H1 (cell line): ENCODE measurements at regions not wholly inside any gene's neighbourhood (a gene's known extent, or its start where the extent isn't known, plus 50 kb on each side); places are given as distances from the start of the nearest gene placed in this dataset.

ENCODE experiments used
- CTCF ChIA-PET: fragments of 300-600 bp; sonication (Branson Sonifier 250); formaldehyde crosslinking; loops from one replicate; lab custom pipeline; 2021; ENCODE audit not compliant: partially characterized antibody; lab: Charles Lee
- POLR2A ChIA-PET: fragments of 300-600 bp; sonication (Branson Sonifier 250); formaldehyde crosslinking; loops from one replicate; lab custom pipeline; 2021; ENCODE audit warnings: inconsistent platforms; ENCODE audit not compliant: partially characterized antibody; lab: Charles Lee
- DNase-seq, 2 experiments: peaks; one replicate each; pipeline versions ENCODE4 v3.0.0 to v3.0.0-alpha.2; 2010 to 2022; ENCODE audit warnings: low spot score in 2 of 2, low read depth in 1 of 2, mixed read lengths in 1 of 2
- FAIRE-seq: peaks from 2 replicates; lab custom pipeline; 2011; peaks lifted over from hg19 to GRCh38; lab: Jason Lieb, UNC
- H2AFZ ChIP-seq: 2 replicates; pipeline ENCODE4 v1.8.1; 2012; ENCODE audit warnings: low read length, inconsistent platforms
- H2AK5ac ChIP-seq: 2 replicates; pipeline ENCODE4 v1.6.1; 2013; ENCODE audit warnings: low read depth, low read length
- H2BK120ac ChIP-seq: replicated peaks from 2 replicates; pipeline ENCODE3; 2013; ENCODE audit warnings: low read depth, low read length, inconsistent platforms
- H2BK12ac ChIP-seq: 2 replicates; pipeline ENCODE4 v1.6.1; 2013; ENCODE audit warnings: low read depth, low read length
- H2BK15ac ChIP-seq: 2 replicates; pipeline ENCODE4 v1.6.1; 2013; ENCODE audit warnings: low read length
- H2BK20ac ChIP-seq: 2 replicates; pipeline ENCODE4 v1.6.1; 2013; ENCODE audit warnings: low read length
- H2BK5ac ChIP-seq: 2 replicates; pipeline ENCODE4 v1.6.1; 2013; ENCODE audit warnings: low read depth, low read length
- H3K14ac ChIP-seq: 2 replicates; pipeline ENCODE4 v1.6.1; 2013; ENCODE audit warnings: inconsistent platforms; ENCODE audit not compliant: insufficient read length
- H3K18ac ChIP-seq: 2 replicates; pipeline ENCODE4 v1.6.1; 2013; ENCODE audit warnings: low read length; ENCODE audit errors: extremely low read depth
- H3K23ac ChIP-seq: 2 replicates; pipeline ENCODE4 v1.6.1; 2013; ENCODE audit warnings: inconsistent platforms; ENCODE audit not compliant: insufficient read length
- H3K23me2 ChIP-seq: 2 replicates; pipeline ENCODE4 v1.6.1; 2013; ENCODE audit warnings: low read depth, low read length
- H3K27ac ChIP-seq: 2 replicates; pipeline ENCODE4 v1.6.1; 2011; ENCODE audit warnings: low read depth, low read length, inconsistent platforms
- H3K27me3 ChIP-seq, 4 experiments: replicated peaks in 1 of 4; 1 replicate in 1 of 4; 2 replicates in 3 of 4; pipeline versions ENCODE4 v1.6.1 to v1.8.1; 2011 to 2013; ENCODE audit warnings: low read length in 3 of 4, mild to moderate bottlenecking in 3 of 4, inconsistent platforms in 2 of 4, mixed read lengths in 2 of 4, moderate library complexity in 1 of 4; ENCODE audit not compliant: control insufficient read depth in 3 of 4, insufficient read depth in 3 of 4; ENCODE audit errors: extremely low read depth in 1 of 4
- H3K36me3 ChIP-seq, 4 experiments: 2 replicates each; pipeline versions ENCODE4 v1.6.1 to v1.8.1; 2011 to 2013; ENCODE audit warnings: mild to moderate bottlenecking in 4 of 4, low read length in 3 of 4, moderate library complexity in 2 of 4, control low read depth in 1 of 4, inconsistent platforms in 1 of 4; ENCODE audit not compliant: insufficient read depth in 4 of 4, control insufficient read depth in 2 of 4
- H3K4ac ChIP-seq: replicated peaks from 2 replicates; pipeline ENCODE3; 2013; ENCODE audit warnings: low read length, low read depth, mixed read lengths, inconsistent platforms; ENCODE audit not compliant: insufficient read length
- H3K4me1 ChIP-seq, 4 experiments: replicated peaks in 1 of 4; 1 replicate in 1 of 4; 2 replicates in 3 of 4; pipeline versions ENCODE4 v1.6.1 to v1.8.1; 2011 to 2013; ENCODE audit warnings: low read length in 3 of 4, inconsistent platforms in 2 of 4, mixed read lengths in 1 of 4; ENCODE audit not compliant: insufficient read depth in 4 of 4, control insufficient read depth in 3 of 4
- H3K4me2 ChIP-seq, 2 experiments: 2 replicates each; pipeline versions ENCODE4 v1.6.1 to v1.8.1; 2011 to 2013; ENCODE audit warnings: low read depth in 2 of 2, low read length in 2 of 2, control low read depth in 1 of 2, inconsistent platforms in 1 of 2, mild to moderate bottlenecking in 1 of 2; ENCODE audit not compliant: insufficient read depth in 1 of 2
- H3K4me3 ChIP-seq, 4 experiments: fragments of 200-600, 300-600 bp in 1 of 4; sonication (generic), shearing (Covaris generic), sonication (Bioruptor Twin) in 1 of 4; 2 replicates each; pipeline versions ENCODE4 v1.5.1 to v1.8.1; 2011 to 2016; ENCODE audit warnings: low read length in 4 of 4, low read depth in 3 of 4, control low read depth in 2 of 4, inconsistent platforms in 2 of 4, mild to moderate bottlenecking in 2 of 4, mixed read lengths in 1 of 4, moderate library complexity in 1 of 4; ENCODE audit not compliant: insufficient read depth in 2 of 4; ENCODE audit errors: extremely low read depth in 1 of 4
- H3K56ac ChIP-seq: replicated peaks from 2 replicates; pipeline ENCODE3; 2013; ENCODE audit warnings: low read depth, mild to moderate bottlenecking, mixed read lengths, low read length, inconsistent platforms; ENCODE audit not compliant: insufficient read length
- H3K79me1 ChIP-seq: 2 replicates; pipeline ENCODE4 v1.6.1; 2013; ENCODE audit warnings: low read depth, low read length, control low read depth
- H3K79me2 ChIP-seq, 2 experiments: 2 replicates each; pipeline versions ENCODE4 v1.6.1 to v1.8.1; 2012 to 2013; ENCODE audit warnings: low read length in 2 of 2, mild to moderate bottlenecking in 2 of 2, inconsistent platforms in 1 of 2; ENCODE audit not compliant: insufficient read depth in 2 of 2, control insufficient read depth in 1 of 2
- H3K9ac ChIP-seq, 4 experiments: replicated peaks in 1 of 4; 1 replicate in 1 of 4; 2 replicates in 3 of 4; pipeline versions ENCODE4 v1.6.1 to v1.8.1; 2011 to 2013; ENCODE audit warnings: low read depth in 3 of 4, low read length in 3 of 4, control low read depth in 2 of 4, mild to moderate bottlenecking in 2 of 4, moderate library complexity in 2 of 4, inconsistent platforms in 1 of 4; ENCODE audit errors: extremely low read depth in 1 of 4
- H3K9me3 ChIP-seq, 2 experiments: 2 replicates each; pipeline versions ENCODE4 v1.6.1 to v1.8.1; 2012 to 2013; ENCODE audit warnings: mild to moderate bottlenecking in 2 of 2, moderate library complexity in 2 of 2, control low read depth in 1 of 2, inconsistent platforms in 1 of 2, low read depth in 1 of 2, low read length in 1 of 2, mixed read lengths in 1 of 2; ENCODE audit not compliant: insufficient read depth in 2 of 2
- H4K20me1 ChIP-seq, 2 experiments: replicated peaks in 1 of 2; 2 replicates each; pipeline versions ENCODE3 to v1.8.1; 2011 to 2013; ENCODE audit warnings: inconsistent platforms in 2 of 2, low read length in 2 of 2, mild to moderate bottlenecking in 1 of 2; ENCODE audit not compliant: insufficient read depth in 2 of 2, control insufficient read depth in 1 of 2
- H4K5ac ChIP-seq: 2 replicates; pipeline ENCODE4 v1.6.1; 2013; ENCODE audit warnings: low read length, low read depth, mixed read lengths, inconsistent platforms; ENCODE audit not compliant: insufficient read length
- H4K8ac ChIP-seq: 2 replicates; pipeline ENCODE4 v1.8.0; 2013; ENCODE audit warnings: mild to moderate bottlenecking, moderate library complexity, low read length, inconsistent platforms; ENCODE audit not compliant: insufficient read depth; ENCODE audit errors: extremely low read depth
- H4K91ac ChIP-seq: replicated peaks from 2 replicates; pipeline ENCODE3; 2013; ENCODE audit warnings: low read length, mixed read lengths, inconsistent platforms; ENCODE audit not compliant: insufficient read length
- BACH1 ChIP-seq: IDR thresholded peaks from 2 replicates; pipeline ENCODE4 v1.6.1; 2012; ENCODE audit warnings: low read length, improper control_type of control experiment
- E2F6 ChIP-seq: IDR thresholded peaks from 2 replicates; pipeline ENCODE4 v1.6.1; 2012; ENCODE audit warnings: inconsistent platforms
- KDM5A ChIP-seq: fragments of 200-600 bp; IDR thresholded peaks from 2 replicates; pipeline ENCODE4 v1.7.1; 2012; ENCODE audit warnings: mild to moderate bottlenecking, low read length, inconsistent platforms, mixed read lengths
- RBBP5 ChIP-seq: IDR thresholded peaks from 2 replicates; pipeline ENCODE4 v1.7.1; 2012; ENCODE audit warnings: low read depth, mild to moderate bottlenecking, inconsistent platforms, low read length, moderate library complexity, borderline replicate concordance
- SP1 ChIP-seq: IDR thresholded peaks from 2 replicates; pipeline ENCODE4 v1.6.1; 2011; ENCODE audit warnings: low read depth, low read length
- USF2 ChIP-seq: IDR thresholded peaks from 2 replicates; pipeline ENCODE4 v1.6.1; 2011; ENCODE audit warnings: low read length, improper control_type of control experiment
- ZNF274 ChIP-seq: IDR thresholded peaks from 2 replicates; pipeline ENCODE4 v1.7.0; 2012; ENCODE audit warnings: low read length, borderline replicate concordance; ENCODE audit errors: extremely low read depth
- WGBS, 2 experiments: shearing (Covaris generic) in 1 of 2; methylation state at CpG; one replicate each; pipeline versions ENCODE4 v1.1.6 to v1.1.7; 2013 to 2015; ENCODE audit warnings: low lambda C conversion rate in 2 of 2, mixed read lengths in 2 of 2, inconsistent platforms in 1 of 2, low coverage in 1 of 2, missing lambda C conversion rate in 1 of 2; ENCODE audit not compliant: insufficient replicate concordance in 2 of 2, insufficient coverage in 1 of 2, insufficient read length in 1 of 2; ENCODE audit errors: extremely low coverage in 1 of 2, missing lambda C conversion rate in 1 of 2; 5-methylcytosine and 5-hydroxymethylcytosine counted together

- Histone ChIP-seq H4K20me1 (no peaks in the 10 kb centered on the region), H3K79me1 (no peaks in the 10 kb centered on the region), H3K4me3 (no peak overlapping the region), H3K27me3 (no peaks in the 10 kb centered on the region; a peak in 1 of 7 replicates), H3K79me2 (no peaks in the 10 kb centered on the region), H4K8ac (no peak overlapping the region), H3K27ac (no peak overlapping the region), H2BK5ac (no peak overlapping the region; the same call in 1 of the 2 replicates), H2BK20ac (no peak overlapping the region), H2BK120ac (no peak overlapping the region), H3K23ac (no peak overlapping the region), H3K4me2 (no peak overlapping the region), H3K9me3 (no peaks in the 10 kb centered on the region), H2BK15ac (no peak overlapping the region), H2BK12ac (no peak overlapping the region), H3K9ac (no peak overlapping the region), H3K4me1 (peaks cover 0 to 2% (median 0%) of the 10 kb centered on the region in 4 experiments; a peak in 2 of 7 replicates), H4K91ac (no peak overlapping the region), H3K23me2 (no peaks in the 10 kb centered on the region), H4K5ac (no peak overlapping the region), H3K18ac (no peak overlapping the region), H3K14ac (no peak overlapping the region), H3K4ac (no peak overlapping the region), H2AFZ (no peak overlapping the region), H3K56ac (no peak overlapping the region), H3K36me3 (no peaks in the 10 kb centered on the region), H2AK5ac (no peak overlapping the region)
- no peak for DNase-seq
- POLR2A ChIA-PET = no interaction called here
- WGBS, 2 experiments = 67% methylated on average over 11 of the region's 11 CpGs; no CpG with 5 or more reads in 1 of the 2 experiments
- CTCF ChIA-PET = interaction anchor here (0.8 to 1.3 kb wide), 2 partner anchors 8 to 24 kb away, joined by 3 read pairs; no protein-coding TSS in a partner anchor
- TF ChIP-seq SP1 (no peak), RBBP5 (no peak), KDM5A (no peak), USF2 (no peak), E2F6 (no peak), ZNF274 (no peak), BACH1 (no peak)
- no peak for FAIRE-seq
These were observed 193.5 kb downstream of the ANXA2 start for GRCh38 chr15:60204131-60204885.
